WTC11 (cell line): ENCODE measurements at regions not wholly inside any gene's neighbourhood (a gene's known extent, or its start where the extent isn't known, plus 50 kb on each side); places are given as distances from the start of the nearest gene placed in this dataset.
"Not testable (repeated sequence)": the region's sequence is repeated elsewhere in the genome, so short reads cannot be mapped to it uniquely, and the experiment has no call there.

Experiments
- ATAC-seq: fragments of 200-7000 bp; cut with Tn5 transposase; 2 replicates; pipeline ENCODE4 v1.10.0; 2021; ENCODE audit warnings: mild to moderate bottlenecking, moderate library complexity
- CTCF ChIA-PET: fragments of 300-600 bp; sonication (Branson Sonifier 250); formaldehyde crosslinking; loops from one replicate; lab custom pipeline; 2021; ENCODE audit warnings: antibody characterized with exemption; lab: Charles Lee
- POLR2A ChIA-PET: fragments of 350-600 bp; sonication (Branson Sonifier 250); formaldehyde crosslinking; loops from one replicate; lab custom pipeline; 2021; ENCODE audit warnings: antibody characterized with exemption; lab: Charles Lee
- DNase-seq: peaks from one replicate; pipeline ENCODE4 v3.0.0; 2021; ENCODE audit warnings: low spot score
- H3K27ac Mint-ChIP-seq: 2 replicates; pipeline ENCODE4 v1.8.0; 2021; ENCODE audit warnings: mixed read lengths
- H3K27me3 Mint-ChIP-seq: 2 replicates; pipeline ENCODE4 v1.8.0; 2021; ENCODE audit warnings: low read depth, mild to moderate bottlenecking, moderate library complexity, mixed read lengths
- H3K36me3 Mint-ChIP-seq: 2 replicates; pipeline ENCODE4 v1.8.0; 2021; ENCODE audit warnings: mixed read lengths
- H3K4me1 Mint-ChIP-seq: 2 replicates; pipeline ENCODE4 v1.8.0; 2022; ENCODE audit warnings: mixed read lengths
- H3K4me3 Mint-ChIP-seq: 2 replicates; pipeline ENCODE4 v1.8.0; 2021; ENCODE audit warnings: mild to moderate bottlenecking, moderate library complexity, mixed read lengths
- H3K9me3 Mint-ChIP-seq: 2 replicates; pipeline ENCODE4 v1.8.0; 2021; ENCODE audit warnings: mixed read lengths
- CBFB ChIP-seq: sonication (generic); formaldehyde crosslinking; IDR thresholded peaks from 2 replicates; pipeline ENCODE4 v1.8.1; 2022; ENCODE audit warnings: mild to moderate bottlenecking, low read depth, missing genetic modification reagents
- CREB1 ChIP-seq: sonication (generic); formaldehyde crosslinking; IDR thresholded peaks from 2 replicates; pipeline ENCODE4 v1.8.0; 2023; ENCODE audit warnings: mild to moderate bottlenecking, missing genetic modification reagents
- NFYB ChIP-seq: sonication (generic); formaldehyde crosslinking; conservative IDR thresholded peaks from 2 replicates; pipeline ENCODE4 v1.8.0; 2022; ENCODE audit warnings: low read depth, missing genetic modification reagents
- NR1H2 ChIP-seq: sonication (generic); formaldehyde crosslinking; IDR thresholded peaks from 2 replicates; pipeline ENCODE4 v1.9.0; 2021; ENCODE audit warnings: mild to moderate bottlenecking, moderate library complexity, missing genetic modification reagents
- NR3C1 ChIP-seq: sonication (generic); formaldehyde crosslinking; conservative IDR thresholded peaks from 2 replicates; pipeline ENCODE4 v1.8.1; 2023; ENCODE audit warnings: low read depth, mild to moderate bottlenecking, missing genetic modification reagents
- OVOL2 ChIP-seq: fragments of 250-450 bp; sonication (Bioruptor Pico); IDR thresholded peaks from 2 replicates; pipeline ENCODE4 v1.9.0; 2021; ENCODE audit warnings: mild to moderate bottlenecking, borderline replicate concordance
- TEAD1 ChIP-seq: sonication (generic); formaldehyde crosslinking; IDR thresholded peaks from 2 replicates; pipeline ENCODE4 v1.8.0; 2022; ENCODE audit warnings: mild to moderate bottlenecking, missing genetic modification reagents
- TEAD4 ChIP-seq: sonication (generic); formaldehyde crosslinking; IDR thresholded peaks from 2 replicates; pipeline ENCODE4 v1.8.0; 2022; ENCODE audit warnings: mild to moderate bottlenecking, missing genetic modification reagents
- ZNF121 ChIP-seq: sonication (generic); formaldehyde crosslinking; IDR thresholded peaks from 2 replicates; pipeline ENCODE4 v1.8.0; 2023; ENCODE audit warnings: missing genetic modification reagents
- ZNF396 ChIP-seq: fragments of 250-450 bp; sonication (Bioruptor Pico); IDR thresholded peaks from 2 replicates; pipeline ENCODE4 v1.8.0; 2021; ENCODE audit warnings: mild to moderate bottlenecking, moderate library complexity, borderline replicate concordance
- TF ChIP-seq, protein P1 (sequence below): fragments of 250-450 bp; sonication (Bioruptor Pico); IDR thresholded peaks from 2 replicates; pipeline ENCODE4 v1.8.0; 2021; ENCODE audit warnings: mild to moderate bottlenecking
- TF ChIP-seq, protein P2 (sequence below): sonication (generic); formaldehyde crosslinking; IDR thresholded peaks from 2 replicates; pipeline ENCODE4 v1.8.0; 2023; ENCODE audit warnings: missing genetic modification reagents
- TF ChIP-seq, protein P3 (sequence below): fragments of 250-450 bp; sonication (Bioruptor Pico); IDR thresholded peaks from 2 replicates; pipeline ENCODE4 v2.1.2; 2022; ENCODE audit warnings: mild to moderate bottlenecking, moderate library complexity
- TF ChIP-seq, protein P4 (sequence below): sonication (generic); formaldehyde crosslinking; IDR thresholded peaks from 2 replicates; pipeline ENCODE4 v1.8.1; 2023; ENCODE audit warnings: mild to moderate bottlenecking, missing genetic modification reagents, moderate library complexity
- TF ChIP-seq, protein P5 (sequence below): fragments of 200-600 bp; IDR thresholded peaks from 2 replicates; pipeline ENCODE4 v1.8.0; 2022; ENCODE audit warnings: antibody characterized with exemption
- TF ChIP-seq, protein P6 (sequence below): sonication (generic); formaldehyde crosslinking; IDR thresholded peaks from 2 replicates; pipeline ENCODE4 v1.8.0; 2022; ENCODE audit warnings: mild to moderate bottlenecking, missing genetic modification reagents
- TF ChIP-seq, protein P7 (sequence below): sonication (generic); formaldehyde crosslinking; IDR thresholded peaks from 2 replicates; pipeline ENCODE4 v1.8.1; 2022; ENCODE audit warnings: low read depth, missing genetic modification reagents, borderline replicate concordance
- TF ChIP-seq, protein P8 (sequence below): fragments of 250-450 bp; sonication (Bioruptor Pico); IDR thresholded peaks from 2 replicates; pipeline ENCODE4 v1.9.0; 2021; ENCODE audit warnings: moderate library complexity, mild to moderate bottlenecking, inconsistent platforms, borderline replicate concordance

DNA sequence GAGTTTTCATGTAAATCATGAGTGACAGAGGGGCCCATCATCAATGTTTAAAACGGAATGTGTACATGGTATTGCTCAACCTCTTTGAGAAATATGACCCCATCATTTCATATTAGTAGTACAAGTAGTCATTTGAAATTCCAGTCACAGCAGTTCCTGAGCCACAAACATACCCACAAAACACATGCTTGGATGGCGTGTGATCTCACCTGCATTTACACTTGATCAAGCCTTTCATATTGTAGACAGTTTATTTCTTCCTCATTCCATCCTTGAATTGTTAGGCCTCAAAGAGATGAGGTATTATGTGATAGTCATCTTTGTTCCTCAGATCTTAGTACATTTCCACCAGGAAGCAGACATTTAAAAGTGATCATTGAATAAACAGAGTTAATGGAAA, 96.8 kb upstream of the TAS2R1 start (continued):
- TF ChIP-seq, protein P1, sequence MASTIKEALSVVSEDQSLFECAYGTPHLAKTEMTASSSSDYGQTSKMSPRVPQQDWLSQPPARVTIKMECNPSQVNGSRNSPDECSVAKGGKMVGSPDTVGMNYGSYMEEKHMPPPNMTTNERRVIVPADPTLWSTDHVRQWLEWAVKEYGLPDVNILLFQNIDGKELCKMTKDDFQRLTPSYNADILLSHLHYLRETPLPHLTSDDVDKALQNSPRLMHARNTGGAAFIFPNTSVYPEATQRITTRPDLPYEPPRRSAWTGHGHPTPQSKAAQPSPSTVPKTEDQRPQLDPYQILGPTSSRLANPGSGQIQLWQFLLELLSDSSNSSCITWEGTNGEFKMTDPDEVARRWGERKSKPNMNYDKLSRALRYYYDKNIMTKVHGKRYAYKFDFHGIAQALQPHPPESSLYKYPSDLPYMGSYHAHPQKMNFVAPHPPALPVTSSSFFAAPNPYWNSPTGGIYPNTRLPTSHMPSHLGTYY (CRISPR knock-in tag) = no peak
- TF ChIP-seq NR3C1 (CRISPR knock-in tag) (no peak), ZNF121 (no peak), TEAD1 (CRISPR knock-in tag) (no peak)
- TF ChIP-seq, protein P2, sequence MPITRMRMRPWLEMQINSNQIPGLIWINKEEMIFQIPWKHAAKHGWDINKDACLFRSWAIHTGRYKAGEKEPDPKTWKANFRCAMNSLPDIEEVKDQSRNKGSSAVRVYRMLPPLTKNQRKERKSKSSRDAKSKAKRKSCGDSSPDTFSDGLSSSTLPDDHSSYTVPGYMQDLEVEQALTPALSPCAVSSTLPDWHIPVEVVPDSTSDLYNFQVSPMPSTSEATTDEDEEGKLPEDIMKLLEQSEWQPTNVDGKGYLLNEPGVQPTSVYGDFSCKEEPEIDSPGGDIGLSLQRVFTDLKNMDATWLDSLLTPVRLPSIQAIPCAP = no peak
- TF ChIP-seq, protein P3, sequence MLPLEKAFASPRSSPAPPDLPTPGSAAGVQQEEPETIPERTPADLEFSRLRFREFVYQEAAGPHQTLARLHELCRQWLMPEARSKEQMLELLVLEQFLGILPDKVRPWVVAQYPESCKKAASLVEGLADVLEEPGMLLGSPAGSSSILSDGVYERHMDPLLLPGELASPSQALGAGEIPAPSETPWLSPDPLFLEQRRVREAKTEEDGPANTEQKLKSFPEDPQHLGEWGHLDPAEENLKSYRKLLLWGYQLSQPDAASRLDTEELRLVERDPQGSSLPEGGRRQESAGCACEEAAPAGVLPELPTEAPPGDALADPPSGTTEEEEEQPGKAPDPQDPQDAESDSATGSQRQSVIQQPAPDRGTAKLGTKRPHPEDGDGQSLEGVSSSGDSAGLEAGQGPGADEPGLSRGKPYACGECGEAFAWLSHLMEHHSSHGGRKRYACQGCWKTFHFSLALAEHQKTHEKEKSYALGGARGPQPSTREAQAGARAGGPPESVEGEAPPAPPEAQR (CRISPR knock-in tag) = no peak
- TF ChIP-seq, protein P4, sequence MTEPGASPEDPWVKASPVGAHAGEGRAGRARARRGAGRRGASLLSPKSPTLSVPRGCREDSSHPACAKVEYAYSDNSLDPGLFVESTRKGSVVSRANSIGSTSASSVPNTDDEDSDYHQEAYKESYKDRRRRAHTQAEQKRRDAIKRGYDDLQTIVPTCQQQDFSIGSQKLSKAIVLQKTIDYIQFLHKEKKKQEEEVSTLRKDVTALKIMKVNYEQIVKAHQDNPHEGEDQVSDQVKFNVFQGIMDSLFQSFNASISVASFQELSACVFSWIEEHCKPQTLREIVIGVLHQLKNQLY (CRISPR knock-in tag) = no peak

DNA sequence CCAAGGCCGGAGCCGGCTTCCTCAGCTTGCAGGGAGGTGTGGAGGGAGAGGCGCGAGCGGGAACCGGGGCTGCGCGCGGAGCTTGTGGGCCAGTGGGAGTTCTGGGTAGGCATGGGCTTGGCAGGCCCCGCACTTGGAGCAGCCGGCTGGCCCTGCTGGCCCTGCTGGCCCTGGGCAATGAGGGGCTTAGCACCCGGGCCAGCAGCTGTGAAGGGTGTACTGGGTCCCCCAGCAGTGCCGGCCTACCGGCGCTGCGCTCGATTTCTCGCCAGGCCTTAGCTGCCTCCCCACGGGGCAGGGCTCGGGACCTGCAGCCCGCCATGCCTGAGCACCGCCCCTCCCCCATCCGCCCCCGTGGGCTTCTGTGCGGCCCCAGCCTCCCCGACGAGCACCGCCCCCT, 95.1 kb upstream of the TAS2R1 start:
- CTCF ChIA-PET, DNase-seq, H3K4me1 Mint-ChIP-seq, ATAC-seq, H3K27ac Mint-ChIP-seq, POLR2A ChIA-PET, H3K4me3 Mint-ChIP-seq, H3K27me3 Mint-ChIP-seq, H3K36me3 Mint-ChIP-seq: not testable (repeated sequence)
- peaks cover 19% of the 10 kb centered on the region for H3K9me3 Mint-ChIP-seq

DNA sequence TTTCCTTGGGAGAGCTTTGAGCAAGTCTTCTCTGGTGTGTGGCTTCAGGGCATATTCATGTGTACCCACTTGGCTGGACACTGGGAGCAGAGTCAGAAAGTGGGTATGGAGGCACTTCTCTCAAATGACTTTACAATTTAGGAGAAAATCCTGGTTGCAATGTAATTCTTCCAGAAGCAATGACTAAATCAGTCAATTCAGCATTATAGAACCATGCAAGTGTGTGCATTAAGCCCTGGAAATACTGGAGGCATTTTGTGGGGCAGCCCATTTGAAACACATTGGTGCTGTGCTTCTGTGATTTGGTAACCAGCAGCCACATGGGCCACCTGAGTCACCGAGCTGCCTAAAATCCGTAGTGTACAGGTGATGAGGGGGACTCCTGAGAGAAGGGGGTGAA, 94.6 kb upstream of the TAS2R1 start:
- ChIA-PET CTCF (no interaction called here), POLR2A (no interaction called here)
- DNase-seq (no peak), ATAC-seq (no peak)
- Mint-ChIP-seq H3K27me3 (no peaks in the 10 kb centered on the region), H3K27ac (no peak overlapping the region), H3K4me3 (no peak overlapping the region), H3K4me1 (no peaks in the 10 kb centered on the region), H3K9me3 (peaks cover 19% of the 10 kb centered on the region), H3K36me3 (no peaks in the 10 kb centered on the region)
- TF ChIP-seq NR1H2 (CRISPR knock-in tag) (no peak), CBFB (CRISPR knock-in tag) (no peak), TEAD4 (CRISPR knock-in tag) (no peak), CREB1 (no peak)
- TF ChIP-seq, protein P5, sequence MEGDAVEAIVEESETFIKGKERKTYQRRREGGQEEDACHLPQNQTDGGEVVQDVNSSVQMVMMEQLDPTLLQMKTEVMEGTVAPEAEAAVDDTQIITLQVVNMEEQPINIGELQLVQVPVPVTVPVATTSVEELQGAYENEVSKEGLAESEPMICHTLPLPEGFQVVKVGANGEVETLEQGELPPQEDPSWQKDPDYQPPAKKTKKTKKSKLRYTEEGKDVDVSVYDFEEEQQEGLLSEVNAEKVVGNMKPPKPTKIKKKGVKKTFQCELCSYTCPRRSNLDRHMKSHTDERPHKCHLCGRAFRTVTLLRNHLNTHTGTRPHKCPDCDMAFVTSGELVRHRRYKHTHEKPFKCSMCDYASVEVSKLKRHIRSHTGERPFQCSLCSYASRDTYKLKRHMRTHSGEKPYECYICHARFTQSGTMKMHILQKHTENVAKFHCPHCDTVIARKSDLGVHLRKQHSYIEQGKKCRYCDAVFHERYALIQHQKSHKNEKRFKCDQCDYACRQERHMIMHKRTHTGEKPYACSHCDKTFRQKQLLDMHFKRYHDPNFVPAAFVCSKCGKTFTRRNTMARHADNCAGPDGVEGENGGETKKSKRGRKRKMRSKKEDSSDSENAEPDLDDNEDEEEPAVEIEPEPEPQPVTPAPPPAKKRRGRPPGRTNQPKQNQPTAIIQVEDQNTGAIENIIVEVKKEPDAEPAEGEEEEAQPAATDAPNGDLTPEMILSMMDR = no peak
- TF ChIP-seq, protein P6, sequence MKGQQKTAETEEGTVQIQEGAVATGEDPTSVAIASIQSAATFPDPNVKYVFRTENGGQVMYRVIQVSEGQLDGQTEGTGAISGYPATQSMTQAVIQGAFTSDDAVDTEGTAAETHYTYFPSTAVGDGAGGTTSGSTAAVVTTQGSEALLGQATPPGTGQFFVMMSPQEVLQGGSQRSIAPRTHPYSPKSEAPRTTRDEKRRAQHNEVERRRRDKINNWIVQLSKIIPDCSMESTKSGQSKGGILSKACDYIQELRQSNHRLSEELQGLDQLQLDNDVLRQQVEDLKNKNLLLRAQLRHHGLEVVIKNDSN (CRISPR knock-in tag) = no peak

DNA sequence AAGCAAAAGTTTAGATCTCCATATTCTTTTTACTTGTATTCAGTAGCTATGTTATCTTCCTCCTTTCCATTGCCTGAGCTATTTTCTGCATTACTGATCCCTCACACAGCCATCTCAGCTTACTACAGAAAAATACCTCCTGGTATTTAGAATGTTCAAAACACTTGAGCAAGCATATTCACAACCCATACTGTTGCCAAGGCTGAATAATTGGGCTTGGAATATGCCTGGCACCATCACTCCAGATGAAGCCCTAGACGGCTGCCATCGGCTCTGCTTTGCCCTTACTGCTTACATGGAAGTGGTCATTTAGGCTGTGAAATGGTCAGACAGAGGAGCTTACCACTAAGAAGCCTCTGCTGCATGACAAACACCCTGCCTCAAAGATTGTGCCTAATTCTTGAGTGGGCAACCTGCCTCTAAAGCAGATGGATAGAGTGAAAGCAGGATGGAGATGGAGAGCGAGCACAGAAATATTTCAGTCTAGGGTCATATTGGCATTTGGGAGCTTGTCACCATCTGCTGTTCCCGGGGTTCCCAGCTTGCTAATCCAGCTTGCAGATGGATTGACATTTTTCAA, 92.5 kb upstream of the TAS2R1 start:
- POLR2A ChIA-PET = no interaction called here
- CTCF ChIA-PET = interaction anchor here (1.4 kb wide), 1 partner anchor 16 kb away, joined by 8 read pairs; no protein-coding TSS in a partner anchor
- Mint-ChIP-seq H3K4me3 (no peak overlapping the region), H3K27me3 (no peaks in the 10 kb centered on the region), H3K4me1 (no peaks in the 10 kb centered on the region), H3K27ac (no peak overlapping the region), H3K9me3 (peaks cover 19% of the 10 kb centered on the region), H3K36me3 (no peaks in the 10 kb centered on the region)
- DNase-seq (no peak), ATAC-seq (no peak)
- TF ChIP-seq ZNF396 (CRISPR knock-in tag) (no peak), NR3C1 (CRISPR knock-in tag) (no peak), NFYB (CRISPR knock-in tag) (no peak), OVOL2 (CRISPR knock-in tag) (no peak)
- TF ChIP-seq, protein P7, sequence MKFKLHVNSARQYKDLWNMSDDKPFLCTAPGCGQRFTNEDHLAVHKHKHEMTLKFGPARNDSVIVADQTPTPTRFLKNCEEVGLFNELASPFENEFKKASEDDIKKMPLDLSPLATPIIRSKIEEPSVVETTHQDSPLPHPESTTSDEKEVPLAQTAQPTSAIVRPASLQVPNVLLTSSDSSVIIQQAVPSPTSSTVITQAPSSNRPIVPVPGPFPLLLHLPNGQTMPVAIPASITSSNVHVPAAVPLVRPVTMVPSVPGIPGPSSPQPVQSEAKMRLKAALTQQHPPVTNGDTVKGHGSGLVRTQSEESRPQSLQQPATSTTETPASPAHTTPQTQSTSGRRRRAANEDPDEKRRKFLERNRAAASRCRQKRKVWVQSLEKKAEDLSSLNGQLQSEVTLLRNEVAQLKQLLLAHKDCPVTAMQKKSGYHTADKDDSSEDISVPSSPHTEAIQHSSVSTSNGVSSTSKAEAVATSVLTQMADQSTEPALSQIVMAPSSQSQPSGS (CRISPR knock-in tag) = no peak
- TF ChIP-seq, protein P8, sequence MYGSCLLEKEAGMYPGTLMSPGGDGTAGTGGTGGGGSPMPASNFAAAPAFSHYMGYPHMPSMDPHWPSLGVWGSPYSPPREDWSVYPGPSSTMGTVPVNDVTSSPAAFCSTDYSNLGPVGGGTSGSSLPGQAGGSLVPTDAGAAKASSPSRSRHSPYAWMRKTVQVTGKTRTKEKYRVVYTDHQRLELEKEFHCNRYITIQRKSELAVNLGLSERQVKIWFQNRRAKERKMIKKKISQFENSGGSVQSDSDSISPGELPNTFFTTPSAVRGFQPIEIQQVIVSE (CRISPR knock-in tag) = no peak
- TF ChIP-seq, all 79 proteins: peak for 0
